ENCODE measurements at regions not wholly inside any gene's neighbourhood (a gene's known extent, or its start where the extent isn't known, plus 50 kb on each side); places are given as distances from the start of the nearest gene placed in this dataset.

GRCh38 chr16:52624891-52625290, 77.9 kb upstream of the TOX3 start:
- H3K79me2 ChIP-seq (ENCODE audit: insufficient read depth, low read length): no peaks in the 10 kb centered on the region
- H3K36me3 ChIP-seq (ENCODE audit: control insufficient read depth in 1 of 2, insufficient read depth in 2 of 2, low read length in 2 of 2): no peaks in the 10 kb centered on the region
- H4K20me1 ChIP-seq (ENCODE audit: insufficient read depth): no peaks in the 10 kb centered on the region
- no peak overlapping the region for H2AFZ ChIP-seq (ENCODE audit: low read depth, low read length, poor library complexity, severe bottlenecking)
- no peaks in the 10 kb centered on the region for H3K4me1 ChIP-seq (ENCODE audit: control insufficient read depth in 1 of 2, insufficient read depth in 2 of 2, low read length in 2 of 2)
- intact Hi-C loops (cut with micrococcal nuclease): no loop called here
- no peaks in the 10 kb centered on the region for H3K9me3 ChIP-seq (ENCODE audit: control insufficient read depth in 1 of 2, insufficient read depth in 1 of 2, low read depth in 1 of 2, low read length in 2 of 2)
- no peak overlapping the region for H3K9ac ChIP-seq (ENCODE audit: low read length)
- DNase-seq (ENCODE audit: low read depth, low spot score) (no peak), ATAC-seq (no peak)
- BruUV-seq (replicated peaks): no TSS peak
- H3K4me3 ChIP-seq (replicated peaks in 1 of 2; ENCODE audit: low read depth in 1 of 2, low read length in 2 of 2): no peak overlapping the region
- no peaks in the 10 kb centered on the region for H3K27me3 ChIP-seq (ENCODE audit: insufficient read depth, low read length)
- POLR2A ChIA-PET: no interaction called here
- no peak for TF ChIP-seq SRF (IDR thresholded peaks at IDR 0.05; ENCODE audit: low read depth)
- TF ChIP-seq SIN3A (IDR thresholded peaks at IDR 0.05; ENCODE audit: low read depth): no peak
- no peak for TF ChIP-seq ATF3 (IDR thresholded peaks at IDR 0.05)
- no peak for TF ChIP-seq CTCF (IDR thresholded peaks at IDR 0.05 in 2 of 3, conservative IDR thresholded peaks at IDR 0.05 in 1 of 3; ENCODE audit: borderline replicate concordance in 1 of 3, insufficient read depth in 1 of 3, low read depth in 2 of 3, low read length in 2 of 3)
- no peak for TF ChIP-seq REST (IDR thresholded peaks at IDR 0.05; ENCODE audit: low read depth)
- TF ChIP-seq TCF7L2 (IDR thresholded peaks at IDR 0.05; ENCODE audit: borderline replicate concordance, extremely low read depth, insufficient read depth, insufficient read length): no peak
- TF ChIP-seq POLR2A (IDR thresholded peaks at IDR 0.05; ENCODE audit: borderline replicate concordance, extremely low read depth, insufficient read depth, insufficient read length): no peak
- TF ChIP-seq ZNF274 (IDR thresholded peaks at IDR 0.05; ENCODE audit: low read depth, low read length): no peak
- TF ChIP-seq YY1 (IDR thresholded peaks at IDR 0.05; ENCODE audit: extremely low read depth, insufficient replicate concordance, low read depth, low read length): no peak
- TF ChIP-seq EZH2phosphoT487 (IDR thresholded peaks at IDR 0.05; ENCODE audit: borderline replicate concordance): no peak
- TF ChIP-seq SP1 (IDR thresholded peaks at IDR 0.05; ENCODE audit: low read depth): no peak
- CTCF ChIA-PET: no interaction called here
- H3K4me2 ChIP-seq (ENCODE audit: low read length): no peak overlapping the region
- no peaks in the 10 kb centered on the region for H3K9me2 ChIP-seq (ENCODE audit: insufficient read depth)
- H3K27ac ChIP-seq (ENCODE audit: low read depth, low read length): no peak overlapping the region
- RAD21 ChIA-PET (ENCODE audit: low non-redundant PET in 1 of 2, low total read pairs in 2 of 2, uncharacterized antibody in 2 of 2, unreplicated experiment in 2 of 2): no interaction called here

Measured in HCT116 (cell line).